ENCODE measurements at regions not wholly inside any gene's neighbourhood (a gene's known extent, or its start where the extent isn't known, plus 50 kb on each side); places are given as distances from the start of the nearest gene placed in this dataset.

GRCh38 chr14:58779376-58779775 lies 141.6 kb downstream of the DACT1 start:
- BruUV-seq (replicated peaks), result no TSS peak
- H3K4me1 ChIP-seq (ENCODE audit: control insufficient read depth, insufficient read depth, low read length), result no peaks in the 10 kb centered on the region
- no peaks in the 10 kb centered on the region for H3K79me2 ChIP-seq (ENCODE audit: control insufficient read depth, insufficient read depth, low read length)
- no peaks in the 10 kb centered on the region; the same call in 2 of the 3 replicates for H3K9me3 ChIP-seq (replicated peaks; ENCODE audit: control insufficient read depth, insufficient read depth, low read length)
- H3K27me3 ChIP-seq (replicated peaks in 1 of 2; ENCODE audit: control insufficient read depth in 2 of 2, insufficient read depth in 2 of 2, low read length in 1 of 2), result no peaks in the 10 kb centered on the region
- in situ Hi-C loops (cut with MboI), result no loop called here
- ChIA-PET SMC1A (ENCODE audit: uncharacterized antibody, unreplicated experiment) (interaction anchor here (1.2 to 1.6 kb wide), 3 partner anchors 9 to 16 kb away, joined by 3 to 5 read pairs (median 4); no protein-coding TSS in a partner anchor), POLR2A (interaction anchor here (1.5 kb wide), 1 partner anchor 10 kb away, joined by 4 read pairs; no protein-coding TSS in a partner anchor), RAD21 (ENCODE audit: unreplicated experiment) (interaction anchor here (1.3 kb wide), 1 partner anchor 42 kb away, joined by 3 read pairs; no protein-coding TSS in a partner anchor), CTCF (interaction anchor here (1.8 kb wide), 1 partner anchor 17 kb away, joined by 4 read pairs; no protein-coding TSS in a partner anchor)
- intact Hi-C loops (cut with micrococcal nuclease; ENCODE audit: unreplicated experiment), result no loop called here
- WGBS (ENCODE audit: insufficient coverage, insufficient replicate concordance, low lambda C conversion rate, missing lambda C conversion rate), result 13% methylated on average over 2 of the region's 2 CpGs
- ATAC-seq, result no peak
- no peak overlapping the region for H3K27ac ChIP-seq (ENCODE audit: control insufficient read depth, insufficient read depth)
- no peak for DNase-seq (ENCODE audit: low read depth, low spot score)
- H3K4me2 ChIP-seq (ENCODE audit: control insufficient read depth, insufficient read depth), result no peak overlapping the region
- TF ChIP-seq CHD4 (IDR thresholded peaks at IDR 0.05) (no peak), NFXL1 (IDR thresholded peaks at IDR 0.05; ENCODE audit: borderline replicate concordance) (no peak)
- H3K36me3 ChIP-seq (ENCODE audit: control insufficient read depth in 2 of 2, insufficient read depth in 2 of 2, low read length in 1 of 2), result no peaks in the 10 kb centered on the region
- H3K9ac ChIP-seq (ENCODE audit: control insufficient read depth, insufficient read depth, low read length), result no peak overlapping the region
- no peak overlapping the region for H3K4me3 ChIP-seq
- H4K20me1 ChIP-seq (ENCODE audit: control insufficient read depth, insufficient read depth), result no peaks in the 10 kb centered on the region
- H2AFZ ChIP-seq (ENCODE audit: control insufficient read depth, low read depth, low read length), result no peak overlapping the region
- FAIRE-seq, result no peak

- H3K4me3 ChIP-seq, result no peak overlapping the region
- WGBS (ENCODE audit: insufficient coverage, insufficient replicate concordance, low lambda C conversion rate, missing lambda C conversion rate), result 57% methylated on average over 5 of the region's 5 CpGs
- in situ Hi-C loops (cut with MboI) (no loop called here), intact Hi-C loops (cut with micrococcal nuclease; ENCODE audit: unreplicated experiment) (no loop called here)
- ChIA-PET CTCF (no interaction called here), SMC1A (ENCODE audit: uncharacterized antibody, unreplicated experiment) (interaction anchor here (1.6 kb wide), 1 partner anchor 10 kb away, joined by 5 read pairs; no protein-coding TSS in a partner anchor), RAD21 (ENCODE audit: unreplicated experiment) (interaction anchor here (1.3 kb wide), 1 partner anchor 42 kb away, joined by 3 read pairs; no protein-coding TSS in a partner anchor), POLR2A (interaction anchor here (1.5 kb wide), 1 partner anchor 9 kb away, joined by 4 read pairs; no protein-coding TSS in a partner anchor)
- H3K4me1 ChIP-seq (ENCODE audit: control insufficient read depth, insufficient read depth, low read length), result no peaks in the 10 kb centered on the region
- no peaks in the 10 kb centered on the region for H3K36me3 ChIP-seq (ENCODE audit: control insufficient read depth in 2 of 2, insufficient read depth in 2 of 2, low read length in 1 of 2)
- ATAC-seq (no peak), FAIRE-seq (no peak), DNase-seq (ENCODE audit: low read depth, low spot score) (no peak)
- no TSS peak for BruUV-seq (replicated peaks)
- H3K9ac ChIP-seq (ENCODE audit: control insufficient read depth, insufficient read depth, low read length), result no peak overlapping the region
- H4K20me1 ChIP-seq (ENCODE audit: control insufficient read depth, insufficient read depth), result no peaks in the 10 kb centered on the region
- no peak overlapping the region for H3K4me2 ChIP-seq (ENCODE audit: control insufficient read depth, insufficient read depth)
- H2AFZ ChIP-seq (ENCODE audit: control insufficient read depth, low read depth, low read length), result no peak overlapping the region
- no peaks in the 10 kb centered on the region; the same call in 2 of the 3 replicates for H3K9me3 ChIP-seq (replicated peaks; ENCODE audit: control insufficient read depth, insufficient read depth, low read length)
- no peaks in the 10 kb centered on the region for H3K27me3 ChIP-seq (replicated peaks in 1 of 2; ENCODE audit: control insufficient read depth in 2 of 2, insufficient read depth in 2 of 2, low read length in 1 of 2)
- no peaks in the 10 kb centered on the region for H3K79me2 ChIP-seq (ENCODE audit: control insufficient read depth, insufficient read depth, low read length)
- no peak overlapping the region for H3K27ac ChIP-seq (ENCODE audit: control insufficient read depth, insufficient read depth)
- TF ChIP-seq RBBP5 (conservative IDR thresholded peaks at IDR 0.05), result no peak
- no peak for TF ChIP-seq RB1 (IDR thresholded peaks at IDR 0.05; ENCODE audit: borderline replicate concordance)
- TF ChIP-seq ATF7 (IDR thresholded peaks at IDR 0.05; ENCODE audit: low read depth), result no peak
- TF ChIP-seq ELK1 (IDR thresholded peaks at IDR 0.05; ENCODE audit: low read depth, low read length), result no peak
- no peak for TF ChIP-seq CREB1 (IDR thresholded peaks at IDR 0.05; ENCODE audit: low read depth)
- TF ChIP-seq RAD51 (IDR thresholded peaks at IDR 0.05), result no peak
- TF ChIP-seq CHD1 (IDR thresholded peaks at IDR 0.05; ENCODE audit: low read depth, low read length), result no peak
- no peak for TF ChIP-seq SIN3A (IDR thresholded peaks at IDR 0.05; ENCODE audit: low read depth, low read length)
- no peak for TF ChIP-seq TAF1 (IDR thresholded peaks at IDR 0.05; ENCODE audit: borderline replicate concordance, low read depth, low read length)
- TF ChIP-seq SKIL (IDR thresholded peaks at IDR 0.05; ENCODE audit: low read depth, poor library complexity, severe bottlenecking), result no peak
- TF ChIP-seq FOS (IDR thresholded peaks at IDR 0.05; ENCODE audit: borderline replicate concordance, extremely low read depth, insufficient read length), result no peak
- TF ChIP-seq NFXL1 (IDR thresholded peaks at IDR 0.05; ENCODE audit: borderline replicate concordance), result no peak
- TF ChIP-seq EGR1 (IDR thresholded peaks at IDR 0.05; ENCODE audit: borderline replicate concordance in 1 of 2, low read depth in 2 of 2, low read length in 2 of 2), result no peak
- TF ChIP-seq ZNF217 (IDR thresholded peaks at IDR 0.05), result no peak
- TF ChIP-seq JUND (IDR thresholded peaks at IDR 0.05; ENCODE audit: low read depth, low read length), result no peak
Measured at GRCh38 chr14:58780185-58780584, 142.4 kb downstream of the DACT1 start.

Measured in GM12878 (cell line).